Ovary (tissue), 7 donors: ENCODE measurements at regions not wholly inside any gene's neighbourhood (a gene's known extent, or its start where the extent isn't known, plus 50 kb on each side); places are given as distances from the start of the nearest gene placed in this dataset.

Experiments used
- DNase-seq, 5 donors: peaks; one replicate each; pipeline ENCODE4 v3.0.0-alpha.2; 2019 to 2020
- H3K27ac ChIP-seq, 2 donors: fragments of 200-600 bp; one replicate each; pipeline versions ENCODE4 v1.5.1 to v1.8.0; 2019 to 2022
- H3K27me3 ChIP-seq: fragments of 200-600 bp; one replicate; pipeline ENCODE4 v1.8.0; 2022
- H3K36me3 ChIP-seq: fragments of 200-600 bp; sonication (generic); one replicate; pipeline ENCODE4 v1.5.1; 2019
- H3K4me1 ChIP-seq: one replicate; pipeline ENCODE4 v1.8.1; 2013; ENCODE audit warnings: mild to moderate bottlenecking, moderate library complexity; ENCODE audit not compliant: insufficient read depth
- H3K4me3 ChIP-seq: fragments of 200-600 bp; sonication (generic); one replicate; pipeline ENCODE4 v1.5.1; 2017
- H3K9me3 ChIP-seq, 2 donors: fragments of 200-600 bp in 1 of 2; sonication (generic) in 1 of 2; one replicate each; pipeline versions ENCODE4 v1.5.1 to v1.8.1; 2013 to 2019; ENCODE audit warnings: mild to moderate bottlenecking in 1 of 2, moderate library complexity in 1 of 2
- CTCF ChIP-seq, 3 donors: fragments of 450-650 bp in 2 of 3; fragments of 200-600 bp in 1 of 3; IDR thresholded peaks; one replicate each; pipeline versions ENCODE4 v1.5.1 to v1.8.0; 2016 to 2022; ENCODE audit warnings: antibody characterized with exemption in 3 of 3, mild to moderate bottlenecking in 1 of 3
- EP300 ChIP-seq: sonication (generic); formaldehyde crosslinking; IDR thresholded peaks from one replicate; pipeline ENCODE4 v1.6.1; 2017; ENCODE audit warnings: antibody characterized with exemption
- POLR2A ChIP-seq: fragments of 450-650 bp; IDR thresholded peaks from one replicate; pipeline ENCODE4 v1.6.1; 2017; ENCODE audit warnings: antibody characterized with exemption, mild to moderate bottlenecking, moderate library complexity
- WGBS, 3 donors: extraction: QIAGEN DNeasy Blood & Tissue Kit in 1 of 3; methylation state at CpG; one replicate each; pipeline versions ENCODE4 v1.1.5 to v1.1.7; 2013 to 2017; 5-methylcytosine and 5-hydroxymethylcytosine counted together
- intact Hi-C, 4 donors: fragments of 100-400 bp; cut with DNase I; formaldehyde crosslinking; loops; one replicate each; pipeline versions ENCODE4 v1.11.0 to v1.15.1; 2022 to 2023
- donor health status: DM: no; HTN: no; CAD: no; lungs with moderate emphysema.
- donor health status: DM: no; HTN: no; CAD: no.
- donor health status: Bipolar disorder and iron deficiency.
- donor health status: DM: no; HTN: no; CAD: no.
- donor health status: DM: yes; HTN: yes; CAD: no.

- Histone ChIP-seq H3K27ac (no peak overlapping the region), H3K27me3 (no peaks in the 10 kb centered on the region), H3K4me1 (no peaks in the 10 kb centered on the region), H3K9me3 (no peaks in the 10 kb centered on the region), H3K36me3 (no peaks in the 10 kb centered on the region), H3K4me3 (no peak overlapping the region)
- 4 to 25% (median 15%) methylated on average over 1 of the region's 1 CpG for WGBS, 3 donors
- DNase-seq = no peak
- TF ChIP-seq EP300 (no peak), CTCF (IDR thresholded peaks at IDR 0.05) (no peak), POLR2A (no peak)
- intact Hi-C loops = no loop called here
Observed at GRCh38 chr20:7760247-7761031, 179.8 kb downstream of the HAO1 start.

GRCh38 chr20:7765221-7765620 lies 175.0 kb downstream of the HAO1 start:
- no peak for TF ChIP-seq CTCF (IDR thresholded peaks at IDR 0.05)
- no peak for TF ChIP-seq EP300
- TF ChIP-seq POLR2A = no peak
- intact Hi-C loops = no loop called here
- H3K36me3 ChIP-seq = no peaks in the 10 kb centered on the region
- H3K27ac ChIP-seq = no peak overlapping the region
- H3K4me1 ChIP-seq = no peaks in the 10 kb centered on the region
- no peak for DNase-seq
- 42 to 55% (median 42%) methylated on average over 2 of the region's 2 CpGs for WGBS, 3 donors
- H3K27me3 ChIP-seq = no peaks in the 10 kb centered on the region
- H3K9me3 ChIP-seq = no peaks in the 10 kb centered on the region
- no peak overlapping the region for H3K4me3 ChIP-seq

- Histone ChIP-seq H3K4me3 (no peak overlapping the region), H3K9me3 (no peaks in the 10 kb centered on the region), H3K27ac (no peak overlapping the region), H3K4me1 (no peaks in the 10 kb centered on the region), H3K36me3 (no peaks in the 10 kb centered on the region), H3K27me3 (no peaks in the 10 kb centered on the region)
- no peak for DNase-seq
- intact Hi-C loops = no loop called here
- TF ChIP-seq POLR2A (no peak), CTCF (IDR thresholded peaks at IDR 0.05) (no peak), EP300 (no peak)
- 86 to 89% (median 87%) methylated on average over 2 of the region's 2 CpGs for WGBS, 3 donors
Observed at GRCh38 chr20:7770046-7770445, 170.2 kb downstream of the HAO1 start.

- TF ChIP-seq CTCF (IDR thresholded peaks at IDR 0.05) (no peak), POLR2A (no peak), EP300 (no peak)
- H3K36me3 ChIP-seq = no peaks in the 10 kb centered on the region
- DNase-seq = no peak
- no peaks in the 10 kb centered on the region for H3K4me1 ChIP-seq
- intact Hi-C loops = no loop called here
- 63 to 68% (median 67%) methylated on average over 2 of the region's 2 CpGs for WGBS, 3 donors
- no peaks in the 10 kb centered on the region for H3K9me3 ChIP-seq
- H3K27ac ChIP-seq = no peak overlapping the region
- H3K4me3 ChIP-seq = no peak overlapping the region
- no peaks in the 10 kb centered on the region for H3K27me3 ChIP-seq
Observed at GRCh38 chr20:7770578-7770977, 169.7 kb downstream of the HAO1 start.
